Activated naive CD8-positive, alpha-beta T cell treated with anti-CD3 and anti-CD28 coated beads for 36 hours (primary cell): ENCODE measurements at regions not wholly inside any gene's neighbourhood (a gene's known extent, or its start where the extent isn't known, plus 50 kb on each side); places are given as distances from the start of the nearest gene placed in this dataset.

Source experiments
- DNase-seq: peaks from one replicate; pipeline ENCODE4 v3.0.0; 2021
- H3K27ac Mint-ChIP-seq: one replicate; pipeline ENCODE4 v1.8.0; 2022; ENCODE audit warnings: mild to moderate bottlenecking, moderate library complexity, mixed read lengths
- H3K27me3 Mint-ChIP-seq: one replicate; pipeline ENCODE4 v1.8.0; 2022; ENCODE audit warnings: mild to moderate bottlenecking, mixed read lengths
- H3K36me3 Mint-ChIP-seq: one replicate; pipeline ENCODE4 v1.8.0; 2021; ENCODE audit warnings: mild to moderate bottlenecking, mixed read lengths
- H3K4me1 Mint-ChIP-seq: one replicate; pipeline ENCODE4 v1.8.0; 2021; ENCODE audit warnings: mixed read lengths
- H3K4me3 Mint-ChIP-seq: one replicate; pipeline ENCODE4 v1.8.0; 2022; ENCODE audit warnings: mild to moderate bottlenecking, moderate library complexity, mixed read lengths
- H3K9me3 Mint-ChIP-seq: one replicate; pipeline ENCODE4 v1.8.0; 2022; ENCODE audit warnings: mixed read lengths

- Mint-ChIP-seq H3K4me1 (no peaks in the 10 kb centered on the region), H3K27me3 (no peaks in the 10 kb centered on the region), H3K9me3 (peaks cover 5% of the 10 kb centered on the region), H3K36me3 (no peaks in the 10 kb centered on the region), H3K27ac (no peak overlapping the region), H3K4me3 (no peak overlapping the region)
- no peak for DNase-seq
Observed at GRCh38 chr17:71320009-71320796, 800.6 kb upstream of the SOX9 start.

GRCh38 chr17:71325117-71325516 is 795.7 kb upstream of the SOX9 start:
- Mint-ChIP-seq H3K4me3 (no peak overlapping the region), H3K36me3 (no peaks in the 10 kb centered on the region), H3K4me1 (no peaks in the 10 kb centered on the region), H3K9me3 (peaks cover 5% of the 10 kb centered on the region), H3K27ac (no peak overlapping the region), H3K27me3 (no peaks in the 10 kb centered on the region)
- no peak for DNase-seq

- Mint-ChIP-seq H3K4me3 (no peak overlapping the region), H3K9me3 (peaks cover 2% of the 10 kb centered on the region)
Observed at GRCh38 chr17:71325886-71326285, 794.9 kb upstream of the SOX9 start.

GRCh38 chr17:71327376-71328059 is 793.3 kb upstream of the SOX9 start:
- H3K4me3 Mint-ChIP-seq, result no peak overlapping the region
- no peaks in the 10 kb centered on the region for H3K36me3 Mint-ChIP-seq
- H3K27ac Mint-ChIP-seq, result no peak overlapping the region
- no peak for DNase-seq
- H3K4me1 Mint-ChIP-seq, result no peaks in the 10 kb centered on the region
- no peaks in the 10 kb centered on the region for H3K27me3 Mint-ChIP-seq
- H3K9me3 Mint-ChIP-seq, result peaks cover 2% of the 10 kb centered on the region

More at GRCh38 chr17:71325886-71326285, 794.9 kb upstream of the SOX9 start:
- Mint-ChIP-seq H3K36me3 (no peaks in the 10 kb centered on the region), H3K27me3 (no peaks in the 10 kb centered on the region), H3K4me1 (no peaks in the 10 kb centered on the region), H3K27ac (no peak overlapping the region)
- DNase-seq, result no peak

GRCh38 chr17:71329310-71330098 is 791.3 kb upstream of the SOX9 start:
- Mint-ChIP-seq H3K4me3 (no peak overlapping the region), H3K4me1 (no peaks in the 10 kb centered on the region), H3K9me3 (peaks cover 2% of the 10 kb centered on the region), H3K27me3 (no peaks in the 10 kb centered on the region), H3K27ac (no peak overlapping the region), H3K36me3 (no peaks in the 10 kb centered on the region)
- DNase-seq, result no peak

- Mint-ChIP-seq H3K36me3 (no peaks in the 10 kb centered on the region), H3K4me3 (no peak overlapping the region), H3K9me3 (peaks cover 2% of the 10 kb centered on the region), H3K4me1 (no peaks in the 10 kb centered on the region), H3K27ac (no peak overlapping the region), H3K27me3 (no peaks in the 10 kb centered on the region)
- DNase-seq, result no peak
Observed at GRCh38 chr17:71330099-71330375, 790.8 kb upstream of the SOX9 start.

GRCh38 chr17:71331754-71332325 is 789.0 kb upstream of the SOX9 start:
- Mint-ChIP-seq H3K4me3 (no peak overlapping the region), H3K36me3 (no peaks in the 10 kb centered on the region), H3K9me3 (peaks cover 3% of the 10 kb centered on the region), H3K4me1 (no peaks in the 10 kb centered on the region), H3K27ac (no peak overlapping the region), H3K27me3 (no peaks in the 10 kb centered on the region)
- DNase-seq, result no peak

GRCh38 chr17:71334048-71334751 is 786.6 kb upstream of the SOX9 start:
- H3K4me3 Mint-ChIP-seq, result no peak overlapping the region
- H3K27ac Mint-ChIP-seq, result no peak overlapping the region
- no peaks in the 10 kb centered on the region for H3K4me1 Mint-ChIP-seq
- DNase-seq, result no peak
- no peaks in the 10 kb centered on the region for H3K27me3 Mint-ChIP-seq
- H3K36me3 Mint-ChIP-seq, result no peaks in the 10 kb centered on the region
- peaks cover 5% of the 10 kb centered on the region for H3K9me3 Mint-ChIP-seq

- no peaks in the 10 kb centered on the region for H3K4me1 Mint-ChIP-seq
Observed at GRCh38 chr17:71335212-71335611, 785.6 kb upstream of the SOX9 start.

GRCh38 chr17:71337938-71338337 is 782.9 kb upstream of the SOX9 start:
- DNase-seq, result no peak
- Mint-ChIP-seq H3K27me3 (no peaks in the 10 kb centered on the region), H3K4me3 (no peak overlapping the region), H3K9me3 (peaks cover 6% of the 10 kb centered on the region), H3K4me1 (no peaks in the 10 kb centered on the region), H3K36me3 (no peaks in the 10 kb centered on the region), H3K27ac (no peak overlapping the region)

More at GRCh38 chr17:71335212-71335611, 785.6 kb upstream of the SOX9 start:
- no peaks in the 10 kb centered on the region for H3K27me3 Mint-ChIP-seq
- H3K9me3 Mint-ChIP-seq, result peaks cover 5% of the 10 kb centered on the region
- no peak overlapping the region for H3K27ac Mint-ChIP-seq
- DNase-seq, result no peak
- H3K4me3 Mint-ChIP-seq, result no peak overlapping the region
- H3K36me3 Mint-ChIP-seq, result no peaks in the 10 kb centered on the region

- Mint-ChIP-seq H3K4me1 (no peaks in the 10 kb centered on the region), H3K27ac (no peak overlapping the region), H3K4me3 (no peak overlapping the region), H3K9me3 (peaks cover 6% of the 10 kb centered on the region), H3K27me3 (no peaks in the 10 kb centered on the region), H3K36me3 (no peaks in the 10 kb centered on the region)
- DNase-seq, result no peak
Observed at GRCh38 chr17:71338396-71338795, 782.4 kb upstream of the SOX9 start.

GRCh38 chr17:71339206-71339605 is 781.6 kb upstream of the SOX9 start:
- DNase-seq, result no peak
- Mint-ChIP-seq H3K9me3 (peaks cover 6% of the 10 kb centered on the region), H3K27me3 (no peaks in the 10 kb centered on the region), H3K4me3 (no peak overlapping the region), H3K27ac (no peak overlapping the region), H3K4me1 (no peaks in the 10 kb centered on the region), H3K36me3 (no peaks in the 10 kb centered on the region)

GRCh38 chr17:71342737-71343136 is 778.1 kb upstream of the SOX9 start:
- peaks cover 4% of the 10 kb centered on the region for H3K9me3 Mint-ChIP-seq
- H3K4me1 Mint-ChIP-seq, result no peaks in the 10 kb centered on the region
- no peaks in the 10 kb centered on the region for H3K36me3 Mint-ChIP-seq
- H3K27ac Mint-ChIP-seq, result no peak overlapping the region
- no peaks in the 10 kb centered on the region for H3K27me3 Mint-ChIP-seq
- no peak for DNase-seq
- no peak overlapping the region for H3K4me3 Mint-ChIP-seq

- Mint-ChIP-seq H3K4me1 (no peaks in the 10 kb centered on the region), H3K4me3 (no peak overlapping the region)
Observed at GRCh38 chr17:71349908-71350600, 770.8 kb upstream of the SOX9 start.

More at GRCh38 chr17:71349908-71350600, 770.8 kb upstream of the SOX9 start:
- Mint-ChIP-seq H3K36me3 (no peaks in the 10 kb centered on the region), H3K27me3 (no peaks in the 10 kb centered on the region), H3K9me3 (peaks cover 4% of the 10 kb centered on the region), H3K27ac (no peak overlapping the region)
- no peak for DNase-seq
